Esophagus squamous epithelium (tissue), 5 donors: ENCODE measurements at regions not wholly inside any gene's neighbourhood (a gene's known extent, or its start where the extent isn't known, plus 50 kb on each side); places are given as distances from the start of the nearest gene placed in this dataset.
"Not testable (repeated sequence)": the region's sequence is repeated elsewhere in the genome, so short reads cannot be mapped to it uniquely, and the experiment has no call there.

ENCODE experiments used
- DNase-seq: peaks from one replicate; lab custom pipeline; 2025; lab: John Stamatoyannopoulos, UW
- H3K27ac ChIP-seq, 4 donors: fragments of 200-600 bp; sonication (generic); one replicate each; pipeline ENCODE4 v1.5.1; 2016 to 2019; ENCODE audit warnings: mild to moderate bottlenecking in 1 of 4
- H3K27me3 ChIP-seq, 4 donors: fragments of 200-600 bp; sonication (generic); 1 replicate in 3 of 4; 2 replicates in 1 of 4; pipeline versions ENCODE4 v1.5.1 to v1.6.0; 2017 to 2021; ENCODE audit warnings: antibody characterized with exemption in 1 of 4
- H3K36me3 ChIP-seq, 3 donors: fragments of 200-600 bp; sonication (generic); one replicate each; pipeline ENCODE4 v1.5.1; 2016 to 2019
- H3K4me1 ChIP-seq, 3 donors: fragments of 200-600 bp; sonication (generic); one replicate each; pipeline ENCODE4 v1.5.1; 2017 to 2019
- H3K4me3 ChIP-seq, 4 donors: fragments of 200-600 bp; sonication (generic); 1 replicate in 3 of 4; 2 replicates in 1 of 4; pipeline ENCODE4 v1.5.1; 2016 to 2019; ENCODE audit warnings: mild to moderate bottlenecking in 2 of 4, moderate library complexity in 1 of 4
- H3K9me3 ChIP-seq, 3 donors: fragments of 200-600 bp; sonication (generic); one replicate each; pipeline ENCODE4 v1.5.1; 2016 to 2019
- POLR2A ChIP-seq, 4 donors: fragments of 450-650 bp; IDR thresholded peaks; one replicate each; pipeline ENCODE4 v1.6.1; 2017; ENCODE audit warnings: antibody characterized with exemption in 4 of 4, mild to moderate bottlenecking in 4 of 4, moderate library complexity in 3 of 4
- WGBS, 2 donors: methylation state at CpG; one replicate each; pipeline ENCODE4 v1.1.5; 2018; 5-methylcytosine and 5-hydroxymethylcytosine counted together
- intact Hi-C: fragments of 100-400 bp; cut with DNase I; formaldehyde crosslinking; loops from one replicate; pipeline ENCODE4 v1.15.0; 2022
- TF ChIP-seq, protein P1 (sequence below), 6 experiments: fragments of 450-650 bp in 4 of 6; fragments of 200-600 bp in 2 of 6; sonication (generic) in 2 of 6; IDR thresholded peaks; one replicate each; pipeline ENCODE4 v1.5.1; 2016 to 2019; ENCODE audit warnings: antibody characterized with exemption in 6 of 6, mild to moderate bottlenecking in 4 of 6, moderate library complexity in 4 of 6
- donor health status: DM: yes; HTN: yes; CAD: no.

DNA sequence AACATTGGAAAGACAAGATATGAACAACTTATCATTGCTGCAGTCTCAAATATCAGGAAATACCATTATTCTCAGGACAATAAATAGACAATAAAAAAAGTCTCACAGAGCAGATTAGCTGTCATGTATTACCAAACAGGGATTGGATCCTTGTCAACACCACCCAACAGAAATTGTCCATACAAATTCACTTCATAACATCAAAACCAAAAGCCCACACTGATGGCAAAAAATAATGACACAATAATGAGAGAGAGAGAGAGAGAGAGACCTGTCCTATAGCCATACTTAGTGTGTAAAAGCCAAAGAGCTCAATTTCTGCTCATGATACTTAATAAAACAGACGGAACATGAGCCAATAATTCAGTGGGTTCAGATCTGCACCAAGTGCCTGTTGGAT is 96.5 kb downstream of the PPIAL4G start:
- TF ChIP-seq, protein P1, sequence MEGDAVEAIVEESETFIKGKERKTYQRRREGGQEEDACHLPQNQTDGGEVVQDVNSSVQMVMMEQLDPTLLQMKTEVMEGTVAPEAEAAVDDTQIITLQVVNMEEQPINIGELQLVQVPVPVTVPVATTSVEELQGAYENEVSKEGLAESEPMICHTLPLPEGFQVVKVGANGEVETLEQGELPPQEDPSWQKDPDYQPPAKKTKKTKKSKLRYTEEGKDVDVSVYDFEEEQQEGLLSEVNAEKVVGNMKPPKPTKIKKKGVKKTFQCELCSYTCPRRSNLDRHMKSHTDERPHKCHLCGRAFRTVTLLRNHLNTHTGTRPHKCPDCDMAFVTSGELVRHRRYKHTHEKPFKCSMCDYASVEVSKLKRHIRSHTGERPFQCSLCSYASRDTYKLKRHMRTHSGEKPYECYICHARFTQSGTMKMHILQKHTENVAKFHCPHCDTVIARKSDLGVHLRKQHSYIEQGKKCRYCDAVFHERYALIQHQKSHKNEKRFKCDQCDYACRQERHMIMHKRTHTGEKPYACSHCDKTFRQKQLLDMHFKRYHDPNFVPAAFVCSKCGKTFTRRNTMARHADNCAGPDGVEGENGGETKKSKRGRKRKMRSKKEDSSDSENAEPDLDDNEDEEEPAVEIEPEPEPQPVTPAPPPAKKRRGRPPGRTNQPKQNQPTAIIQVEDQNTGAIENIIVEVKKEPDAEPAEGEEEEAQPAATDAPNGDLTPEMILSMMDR (IDR thresholded peaks at IDR 0.05), result no peak
- TF ChIP-seq POLR2A (IDR thresholded peaks at IDR 0.05), result no peak
- 92 to 100% methylated on average over 1 of the region's 1 CpG for WGBS, 2 donors

DNA sequence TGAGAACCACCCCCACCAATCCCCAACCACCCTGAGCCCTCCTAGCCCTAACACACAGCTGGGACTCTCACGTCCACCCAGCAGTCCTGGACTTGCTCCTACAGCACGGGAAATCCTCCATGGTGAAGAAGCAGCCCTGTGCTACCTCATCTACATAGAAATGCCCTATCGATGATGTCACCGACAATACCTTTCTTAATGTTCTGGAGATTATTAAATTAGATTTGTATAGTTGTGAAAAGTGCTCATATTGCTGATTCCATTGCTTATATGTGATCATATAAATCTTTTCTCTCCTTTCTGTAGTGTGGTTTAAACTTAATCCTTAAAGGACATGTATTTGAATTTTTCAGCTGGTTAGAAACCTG is 97.1 kb downstream of the PPIAL4G start:
- H3K27ac ChIP-seq, H3K4me3 ChIP-seq, H3K36me3 ChIP-seq, H3K27me3 ChIP-seq, H3K4me1 ChIP-seq, intact Hi-C loops, DNase-seq, H3K9me3 ChIP-seq: not testable (repeated sequence)
- WGBS, 2 donors, result 91 to 93% methylated on average over 4 of the region's 4 CpGs

More for the DNA sequence above, 96.5 kb downstream of the PPIAL4G start:
- Histone ChIP-seq H3K27me3 (peaks cover 0 to 4% (median 0%) of the 10 kb centered on the region in 4 donors), H3K27ac (no peak overlapping the region), H3K9me3 (no peaks in the 10 kb centered on the region), H3K36me3 (no peaks in the 10 kb centered on the region), H3K4me3 (no peak overlapping the region), H3K4me1 (peaks cover 0 to 7% (median 0%) of the 10 kb centered on the region in 3 donors)
- DNase-seq, result no peak
- intact Hi-C loops, result no loop called here

DNA sequence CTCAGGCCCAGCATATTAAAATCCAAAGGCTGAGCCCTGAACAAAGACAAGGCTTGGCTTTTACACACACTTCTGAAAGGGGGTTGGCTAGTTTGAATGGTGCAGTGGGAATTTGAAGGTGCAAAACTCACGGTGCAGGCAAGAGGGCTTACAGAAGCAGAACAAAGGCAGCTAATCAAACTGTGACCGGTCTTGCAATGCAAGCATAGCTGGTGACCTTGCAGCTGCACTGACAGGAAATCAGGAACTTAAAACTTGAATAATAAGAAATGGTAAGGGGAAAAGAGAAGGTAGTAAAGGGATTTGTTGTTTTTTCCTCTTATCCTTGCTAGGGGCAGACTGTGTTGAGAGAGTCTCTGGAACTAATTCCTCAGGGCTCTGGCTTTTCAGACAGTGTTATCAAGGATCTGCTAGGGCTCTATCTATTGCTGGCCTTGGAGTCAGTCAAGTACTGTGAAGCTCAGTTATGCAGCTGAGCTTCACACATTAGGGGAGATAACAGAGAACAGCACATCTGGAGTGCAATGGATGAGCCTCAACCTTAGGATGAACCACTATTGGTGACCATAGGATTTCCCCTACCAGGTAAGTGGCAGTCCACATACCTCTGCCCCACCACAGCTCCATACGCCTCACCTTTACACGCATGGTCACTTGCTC is 97.6 kb downstream of the PPIAL4G start:
- TF ChIP-seq POLR2A (IDR thresholded peaks at IDR 0.05), result no peak
- TF ChIP-seq, protein P1 (IDR thresholded peaks at IDR 0.05), result no peak
- Histone ChIP-seq H3K4me1 (peaks cover 0 to 7% (median 0%) of the 10 kb centered on the region in 3 donors), H3K4me3 (no peak overlapping the region), H3K27ac (no peak overlapping the region), H3K36me3 (no peaks in the 10 kb centered on the region), H3K27me3 (peaks cover 0 to 8% (median 0%) of the 10 kb centered on the region in 4 donors), H3K9me3 (no peaks in the 10 kb centered on the region)
- no peak for DNase-seq
- intact Hi-C loops, result no loop called here
- WGBS, 2 donors, result 55 to 66% methylated on average over 4 of the region's 4 CpGs

DNA sequence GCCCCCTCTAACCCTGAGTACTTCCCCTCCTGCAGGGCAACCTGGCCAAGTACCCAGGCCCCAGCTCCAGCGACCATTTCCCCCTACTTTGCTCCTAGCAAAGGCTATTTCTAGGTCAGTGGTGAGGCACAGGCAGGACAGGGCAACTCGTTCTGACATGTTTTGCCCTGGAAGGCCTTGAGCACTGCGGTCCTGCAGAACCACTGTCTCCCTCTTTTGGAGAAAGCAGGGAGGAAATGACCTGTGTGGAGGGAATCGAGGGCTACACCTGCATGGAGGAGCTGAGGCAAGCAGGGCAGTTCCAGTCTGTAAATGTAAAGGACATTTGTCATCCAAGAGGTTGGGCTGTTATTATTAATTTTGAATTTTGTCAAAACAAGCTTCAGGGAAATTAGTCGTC is 99.1 kb downstream of the PPIAL4G start:
- H3K4me1 ChIP-seq, result peaks cover 0 to 7% (median 0%) of the 10 kb centered on the region in 3 donors
- TF ChIP-seq, protein P1 (IDR thresholded peaks at IDR 0.05), result no peak
- no peak for TF ChIP-seq POLR2A (IDR thresholded peaks at IDR 0.05)
- H3K4me3 ChIP-seq, result no peak overlapping the region
- no peaks in the 10 kb centered on the region for H3K36me3 ChIP-seq
- 57 to 61% methylated on average over 2 to 5 of the region's 5 CpGs for WGBS, 2 donors
- intact Hi-C loops, result no loop called here
- H3K27me3 ChIP-seq, result peaks cover 0 to 20% (median 0%) of the 10 kb centered on the region in 4 donors
- H3K27ac ChIP-seq, result no peak overlapping the region
- no peak for DNase-seq
- no peaks in the 10 kb centered on the region for H3K9me3 ChIP-seq

DNA sequence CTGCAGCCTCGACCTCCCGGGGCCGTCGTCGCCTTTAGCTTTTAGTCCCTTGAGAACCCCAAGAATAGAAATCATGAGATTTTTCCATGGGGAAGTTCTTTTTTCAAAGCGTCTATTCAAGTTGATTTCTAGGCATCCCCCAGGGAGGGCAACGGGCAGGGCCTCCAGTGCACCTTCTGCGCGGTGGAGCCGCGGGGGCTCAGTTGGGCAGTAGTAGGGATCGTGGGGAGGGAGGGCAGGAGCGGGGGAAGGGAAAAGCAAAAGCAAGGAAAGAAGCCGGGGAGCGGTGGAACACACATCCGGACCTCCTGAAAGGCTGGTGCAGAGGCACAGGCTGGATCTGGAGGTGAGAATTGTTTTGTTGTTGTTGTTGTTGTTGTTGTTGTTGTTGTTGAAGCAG is 103.4 kb downstream of the PPIAL4G start:
- DNase-seq, result no peak
- intact Hi-C loops, result no loop called here
- WGBS, 2 donors, result 49 to 64% methylated on average over 5 to 10 of the region's 16 CpGs
- no peak for TF ChIP-seq POLR2A (IDR thresholded peaks at IDR 0.05)
- TF ChIP-seq, protein P1 (IDR thresholded peaks at IDR 0.05), result no peak
- peaks cover 0 to 21% (median 0%) of the 10 kb centered on the region in 4 donors for H3K27me3 ChIP-seq
- no peaks in the 10 kb centered on the region for H3K4me1 ChIP-seq
- H3K9me3 ChIP-seq, result no peaks in the 10 kb centered on the region
- H3K4me3 ChIP-seq, result no peak overlapping the region
- no peaks in the 10 kb centered on the region for H3K36me3 ChIP-seq
- no peak overlapping the region for H3K27ac ChIP-seq
